Renal pelvis (tissue), 1 donor: ENCODE measurements at regions not wholly inside any gene's neighbourhood (a gene's known extent, or its start where the extent isn't known, plus 50 kb on each side); places are given as distances from the start of the nearest gene placed in this dataset.
A peak's percentile ranks its signal among the peaks of the same experiment; 100 is the strongest.

Experiments
- DNase-seq: peaks from one replicate; pipeline ENCODE4 v3.0.0-alpha.2; 2013

DNA sequence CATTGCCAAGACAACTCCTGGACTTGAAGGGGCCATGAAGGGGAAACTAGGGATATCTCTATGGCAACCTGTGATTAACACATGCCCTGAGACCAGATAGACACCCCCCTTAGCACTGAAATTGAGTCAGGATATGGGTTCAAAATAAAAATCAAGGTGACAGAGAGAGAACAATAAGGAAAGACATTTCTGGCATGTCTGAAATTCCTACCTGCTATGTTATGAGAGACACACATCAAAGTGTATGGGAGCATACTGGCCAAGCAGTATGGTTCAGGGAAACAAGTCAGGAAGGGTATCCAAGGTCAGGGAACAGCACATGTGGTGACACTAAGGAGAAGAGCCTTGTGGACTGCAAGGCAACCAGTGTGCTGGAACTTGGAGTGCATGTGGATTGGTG lies 388.7 kb downstream of the SHQ1 start:
- DNase-seq = no peak

DNA sequence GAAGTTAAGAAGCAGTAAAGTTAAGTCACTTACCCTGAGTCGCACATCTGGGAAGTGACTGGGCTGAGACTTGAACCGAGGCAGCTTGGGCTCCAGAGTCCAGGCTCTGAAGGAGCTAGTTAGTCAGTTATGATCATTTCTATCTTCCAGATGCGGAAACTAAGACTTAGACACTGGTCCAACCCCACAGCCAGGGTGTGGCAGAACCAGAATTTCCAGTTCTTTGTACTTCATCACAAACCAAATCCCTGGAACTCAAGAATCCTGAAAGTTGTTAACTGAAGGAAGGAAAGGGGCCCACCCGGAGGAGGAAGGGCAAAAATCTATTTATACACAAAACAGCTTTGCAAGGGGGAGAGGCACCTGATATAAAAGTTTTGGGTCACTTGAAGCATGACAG lies 389.9 kb downstream of the SHQ1 start:
- DNase-seq = no peak

DNA sequence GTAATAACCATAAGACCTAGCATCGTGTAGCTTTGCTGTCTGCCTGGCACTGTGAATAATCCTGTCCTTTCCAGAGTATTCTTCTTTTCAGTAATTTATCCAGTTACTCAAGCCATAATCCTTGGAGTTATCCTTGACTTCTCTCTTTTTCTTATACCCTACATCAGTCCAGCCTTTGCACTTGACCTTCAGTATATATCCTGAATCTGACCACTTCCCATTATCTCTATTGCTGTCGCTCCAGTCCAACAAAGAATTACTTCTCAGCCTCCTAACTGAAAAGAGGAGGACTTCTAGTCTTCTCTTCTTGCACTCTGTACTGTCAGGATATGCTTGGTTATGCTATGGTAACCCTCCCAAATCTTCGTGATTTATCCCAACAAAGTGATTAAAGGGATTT lies 393.8 kb downstream of the SHQ1 start:
- no peak for DNase-seq

DNA sequence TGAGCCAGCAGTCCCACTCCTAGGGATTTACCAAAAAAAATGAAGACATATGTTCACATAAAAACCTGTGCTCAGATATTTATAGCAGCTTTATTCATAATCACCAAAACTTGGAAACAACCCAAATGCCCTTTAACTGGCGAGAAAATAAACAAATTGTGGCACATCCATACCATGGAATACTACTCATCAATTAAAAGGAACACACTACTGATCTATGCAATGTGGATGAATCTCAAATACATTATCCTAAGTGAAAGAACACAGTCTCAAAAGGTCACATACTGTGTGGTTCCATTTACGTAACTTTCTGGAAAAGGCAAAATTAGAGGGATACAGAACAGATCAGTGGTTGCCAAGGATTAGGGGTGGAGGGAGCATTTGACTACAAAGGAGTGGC lies 394.5 kb downstream of the SHQ1 start:
- no peak for DNase-seq

DNA sequence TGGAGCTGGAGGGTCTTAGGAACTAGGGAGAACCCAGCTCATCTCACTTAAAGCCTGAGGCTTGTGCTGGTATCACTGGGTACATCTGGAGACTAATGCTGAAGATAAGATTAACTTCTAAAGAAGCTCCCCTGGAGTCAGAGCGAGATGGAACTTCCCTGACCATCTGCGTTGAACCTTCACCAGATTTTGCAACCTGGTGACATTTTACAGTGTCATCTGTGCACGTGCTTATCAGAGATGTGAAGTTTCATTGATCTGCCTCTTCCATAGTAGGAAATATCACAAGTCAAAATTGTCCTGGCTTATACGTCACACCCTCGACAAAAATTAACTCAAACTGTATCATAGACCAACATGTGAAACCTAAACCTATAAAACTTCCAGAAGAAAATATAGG lies 395.5 kb downstream of the SHQ1 start:
- DNase-seq = no peak

DNA sequence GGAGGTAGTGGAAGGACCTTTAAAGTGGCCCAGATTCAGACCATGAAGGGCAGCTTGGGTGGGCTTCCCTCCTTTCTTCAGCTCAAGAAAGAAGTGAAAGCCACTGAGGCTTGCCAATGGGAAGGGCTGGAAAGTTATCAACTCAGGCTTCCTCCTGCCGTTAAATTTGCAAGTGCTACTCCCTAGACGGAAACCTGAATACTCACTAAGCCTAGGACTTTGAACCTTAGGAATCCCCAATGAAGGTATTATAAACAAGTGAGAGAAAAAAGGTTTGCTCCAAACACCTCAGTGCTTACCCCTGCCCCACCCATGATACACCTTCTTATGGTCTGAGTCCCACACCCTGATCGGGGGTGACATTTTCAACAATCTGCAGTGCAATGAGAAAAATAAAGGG lies 396.4 kb downstream of the SHQ1 start:
- no peak for DNase-seq

DNA sequence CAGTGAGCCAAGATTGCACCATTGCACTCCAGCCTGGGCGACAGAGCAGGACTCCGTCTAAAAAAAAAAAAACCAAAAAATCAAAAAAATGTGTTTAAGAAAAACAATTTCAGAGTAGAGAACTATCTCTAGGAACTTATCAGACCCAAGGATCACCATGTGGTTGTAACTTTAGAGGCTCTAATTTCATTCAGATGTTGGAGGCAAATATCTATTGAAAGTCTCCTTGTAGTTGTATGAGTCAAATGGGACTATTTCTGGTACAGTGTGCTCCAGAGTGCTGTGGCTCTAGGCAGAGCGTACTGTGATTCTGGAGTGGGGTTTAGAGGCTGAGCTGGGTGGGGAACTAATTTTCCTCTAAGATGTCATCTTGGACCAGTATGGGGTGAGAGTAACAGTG lies 398.7 kb downstream of the SHQ1 start:
- DNase-seq = no peak

DNA sequence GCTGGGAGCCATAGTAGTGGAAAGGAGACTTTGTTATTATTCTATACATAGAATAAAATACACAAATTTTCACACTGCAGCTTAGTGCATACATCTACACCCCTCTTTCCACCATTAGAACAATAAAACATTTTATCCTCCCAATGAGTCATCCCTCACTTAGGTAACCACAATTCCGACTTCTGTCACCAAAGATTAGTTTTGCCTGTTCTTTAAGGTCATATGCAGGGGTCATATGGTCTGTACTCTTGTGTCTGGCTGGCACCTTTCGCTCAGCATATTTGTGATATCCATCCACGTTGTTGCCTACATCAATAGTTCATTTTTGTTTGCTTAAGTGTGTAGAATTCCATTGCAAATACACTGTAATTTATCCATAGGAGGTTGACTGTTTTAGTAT lies 399.4 kb downstream of the SHQ1 start:
- no peak for DNase-seq

DNA sequence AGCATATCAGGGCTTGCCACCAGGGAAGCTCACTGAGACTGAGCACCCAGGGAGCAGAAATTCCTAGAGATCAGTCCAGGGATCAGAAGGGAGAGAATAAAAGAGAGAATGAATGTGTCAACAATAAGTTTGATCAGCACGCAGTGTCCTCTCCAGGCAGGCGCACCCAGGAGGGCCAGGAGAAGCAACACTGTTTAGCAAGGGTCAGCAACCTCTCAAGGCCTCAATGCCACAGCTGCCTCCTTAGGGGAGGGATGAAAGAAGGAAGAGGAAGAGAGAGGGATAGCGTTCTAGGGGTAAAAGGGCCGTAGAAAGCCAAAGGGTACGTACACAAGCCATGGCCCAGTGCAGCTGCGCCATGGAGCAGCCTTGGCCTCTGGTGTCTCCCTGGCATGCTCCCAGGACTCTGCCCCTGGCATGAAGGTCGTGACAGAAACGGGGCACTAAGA lies 399.8 kb downstream of the SHQ1 start:
- no peak for DNase-seq

DNA sequence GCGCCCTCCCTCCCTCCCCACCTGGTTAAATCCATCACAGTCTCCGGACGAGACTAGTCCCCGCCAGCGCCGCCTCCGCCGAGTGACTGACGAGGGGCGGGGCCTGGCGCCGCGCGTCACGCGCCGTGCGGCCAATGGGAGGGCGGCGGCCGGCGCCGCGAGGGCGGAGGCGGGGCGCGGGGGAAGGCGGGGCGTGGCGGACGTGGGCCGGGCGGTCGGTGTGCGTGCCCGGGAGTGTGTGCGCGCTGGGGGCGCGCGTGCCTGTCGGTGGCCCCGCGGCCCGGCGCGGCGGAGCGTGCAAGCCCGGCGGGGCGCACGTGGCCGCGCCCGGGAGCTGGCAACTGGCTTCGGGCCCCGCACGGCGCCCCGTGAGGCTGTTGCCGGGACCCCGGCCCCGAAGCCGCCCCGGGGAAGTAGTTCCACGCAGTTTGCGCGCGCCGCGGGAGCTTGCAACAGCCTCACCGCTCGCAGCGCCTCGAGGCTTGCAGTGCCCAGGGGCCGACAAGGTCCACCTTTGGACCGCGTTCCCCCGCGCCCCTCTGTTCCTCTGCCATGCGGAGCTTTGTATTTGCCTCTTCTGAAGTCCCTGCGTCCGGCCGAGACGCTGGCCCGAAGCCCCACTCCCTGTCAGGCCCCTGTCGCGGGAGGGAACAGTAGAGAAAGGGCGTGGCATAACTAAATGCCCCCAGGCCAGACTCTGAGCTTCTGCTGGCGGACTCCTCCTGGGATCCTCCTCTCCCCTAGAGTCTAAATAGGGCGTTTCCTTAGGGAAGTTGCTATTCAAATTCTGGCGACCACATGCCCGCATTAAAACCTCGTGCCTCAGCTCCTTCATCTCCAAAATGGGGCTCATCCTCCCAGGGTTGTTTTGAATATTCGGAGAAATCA lies 400.9 kb downstream of the SHQ1 start:
- DNase-seq = peak; percentile 91

DNA sequence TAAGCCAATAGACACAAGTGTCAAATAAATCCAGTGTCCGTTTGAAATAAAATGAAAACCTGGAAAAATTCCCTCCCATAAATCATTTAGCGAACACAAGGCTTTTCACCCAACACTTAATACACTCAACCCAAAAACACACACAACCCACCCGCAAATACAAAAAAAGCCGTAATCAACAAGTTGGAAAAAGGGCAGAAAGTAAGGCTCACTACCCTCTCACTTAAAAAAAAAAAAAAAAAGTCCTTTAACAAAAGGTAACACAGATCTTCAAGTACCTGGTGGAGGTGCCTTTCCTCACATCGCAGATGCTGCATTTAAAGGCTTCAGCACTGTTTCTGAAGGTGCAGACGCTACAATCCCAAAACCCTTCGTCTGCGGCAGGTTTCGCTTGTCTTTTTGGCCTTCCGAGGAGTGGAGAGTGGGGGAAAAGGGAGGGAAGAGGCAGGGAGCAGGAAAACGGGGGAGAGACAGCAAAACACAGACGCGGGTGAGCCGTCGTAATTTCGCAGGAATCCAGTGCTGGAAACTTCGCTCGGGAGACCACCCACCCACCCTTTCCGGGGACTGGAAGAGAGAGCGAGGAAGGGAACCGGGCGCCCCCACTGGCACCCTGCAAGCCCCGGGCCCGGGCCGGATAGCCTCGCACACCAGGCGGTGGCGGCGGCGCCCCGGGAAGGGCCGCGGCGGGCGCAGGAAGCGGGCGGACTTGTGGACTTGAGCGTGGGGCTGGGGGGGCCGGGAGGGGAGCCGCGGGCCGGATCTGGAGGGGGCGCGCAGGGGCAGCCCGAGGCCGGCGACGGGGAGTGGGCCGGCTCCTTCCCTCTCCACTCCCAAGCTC lies 401.8 kb downstream of the SHQ1 start, which contains the start of gene RYBP:
Gene RYBP, minus strand, starts transcription at position 404 of the 841 bp plus-strand sequence.
- DNase-seq = peak; percentile 48

DNA sequence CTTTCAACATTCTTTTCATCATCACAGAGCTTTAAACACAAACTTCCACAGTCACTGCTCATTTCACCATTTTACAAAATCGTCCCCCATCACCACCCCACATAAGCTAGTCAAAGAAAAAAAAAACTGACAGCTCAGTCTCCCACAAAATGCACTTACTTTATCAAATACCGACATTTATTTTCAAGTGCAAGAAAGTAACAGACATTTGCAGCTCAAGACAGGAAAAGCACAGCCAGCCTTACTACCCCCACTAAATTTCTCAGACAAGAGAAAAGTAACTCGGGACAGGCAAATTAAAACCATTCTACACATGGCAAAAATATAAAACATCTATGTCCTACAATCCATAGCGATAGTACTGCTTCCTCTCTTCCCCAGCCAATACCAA lies 402.4 kb downstream of the SHQ1 start:
- no peak for DNase-seq

DNA sequence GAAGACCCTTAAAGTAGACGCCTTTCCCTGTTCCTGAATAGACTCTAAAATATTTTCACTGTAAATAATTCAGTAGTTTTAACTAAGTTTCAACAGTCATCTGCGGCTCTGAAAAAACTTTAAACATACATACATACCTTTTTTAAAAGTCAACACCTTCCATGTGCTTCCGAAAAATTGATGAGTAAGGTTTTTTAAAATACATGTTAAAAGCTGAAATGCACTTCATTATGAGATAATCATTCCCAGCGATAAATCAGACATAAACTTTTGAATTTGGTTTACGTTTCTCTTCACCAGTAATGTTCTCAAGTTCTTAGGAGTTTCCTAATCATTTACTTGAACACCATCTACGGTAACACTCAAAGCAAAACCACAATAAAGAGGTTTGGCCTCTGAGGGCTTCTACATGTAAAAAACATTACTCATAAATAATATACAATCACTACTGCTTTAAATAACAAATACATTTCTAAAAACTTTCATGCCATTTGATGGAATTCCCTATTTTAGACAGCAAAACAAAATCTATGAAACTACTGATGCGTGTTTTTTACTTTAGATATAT lies 403.5 kb downstream of the SHQ1 start:
- no peak for DNase-seq

DNA sequence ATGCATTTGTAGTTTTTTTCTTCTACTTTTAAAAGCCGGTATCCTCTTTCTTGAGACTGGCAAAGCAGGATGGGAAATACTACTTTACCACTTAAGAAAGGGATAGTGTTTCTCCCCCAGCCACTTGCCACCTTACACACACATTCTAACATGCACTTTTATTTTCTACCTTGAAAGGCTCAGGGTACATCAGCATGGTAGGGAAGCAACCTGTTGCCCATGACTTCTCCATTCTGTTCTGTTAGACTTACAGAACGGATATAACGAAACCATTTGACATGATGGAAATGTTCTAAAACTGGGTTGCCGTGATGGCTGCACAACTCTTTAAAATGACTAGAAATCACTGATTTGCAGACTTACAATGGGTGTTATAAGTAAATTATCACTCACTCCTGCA lies 405.5 kb downstream of the SHQ1 start:
- DNase-seq = no peak

DNA sequence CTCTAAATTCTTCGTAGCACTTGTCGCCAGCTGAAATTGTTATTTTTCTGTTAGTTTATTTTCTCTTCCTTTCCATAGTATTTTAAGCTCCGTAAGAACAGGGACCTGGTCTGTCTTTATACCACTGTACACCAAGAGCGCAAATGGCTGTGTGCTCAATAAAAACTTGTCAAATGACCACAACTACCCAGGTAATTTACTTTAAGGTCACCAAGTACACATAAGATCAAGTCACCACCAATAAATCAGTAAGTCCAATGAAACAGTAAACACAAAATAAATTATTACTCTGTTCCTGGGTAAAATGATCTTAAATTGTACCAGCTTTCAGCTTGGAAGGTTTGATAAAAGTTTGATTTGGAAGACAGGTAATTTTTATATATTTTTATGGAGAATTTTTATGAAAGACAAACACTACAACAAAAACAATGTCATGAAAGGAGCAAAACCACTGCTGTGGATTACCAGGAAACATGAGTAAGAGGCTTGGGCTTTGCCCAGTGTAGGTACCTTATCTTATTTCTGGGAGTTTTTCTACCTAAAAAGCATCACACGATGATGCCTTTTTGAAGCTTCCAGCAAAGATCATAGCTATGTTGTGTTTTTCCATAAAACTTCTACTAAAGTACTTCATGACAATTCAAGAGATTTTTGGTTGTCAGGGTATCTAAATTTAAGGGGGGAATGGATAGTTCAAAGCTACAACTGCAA lies 406.8 kb downstream of the SHQ1 start:
- DNase-seq = no peak

DNA sequence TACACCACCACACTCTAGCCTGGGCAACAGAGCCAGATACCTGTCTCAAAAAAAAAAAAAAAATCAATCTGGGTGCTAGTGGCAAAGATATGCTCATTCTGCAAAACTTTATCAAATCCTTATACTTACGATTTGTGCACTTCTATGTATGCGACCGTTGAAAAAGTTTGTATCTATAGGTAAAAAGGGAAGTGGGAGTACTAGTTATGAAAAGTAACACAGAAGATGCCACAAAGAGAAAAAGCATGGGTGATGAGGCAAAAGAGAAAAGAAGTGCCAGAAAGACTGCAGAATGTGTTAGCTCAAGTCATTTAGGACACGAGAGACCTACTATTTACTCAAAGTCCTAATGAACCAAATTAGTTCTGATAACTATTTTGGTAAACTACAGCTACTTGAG lies 407.8 kb downstream of the SHQ1 start:
- no peak for DNase-seq

DNA sequence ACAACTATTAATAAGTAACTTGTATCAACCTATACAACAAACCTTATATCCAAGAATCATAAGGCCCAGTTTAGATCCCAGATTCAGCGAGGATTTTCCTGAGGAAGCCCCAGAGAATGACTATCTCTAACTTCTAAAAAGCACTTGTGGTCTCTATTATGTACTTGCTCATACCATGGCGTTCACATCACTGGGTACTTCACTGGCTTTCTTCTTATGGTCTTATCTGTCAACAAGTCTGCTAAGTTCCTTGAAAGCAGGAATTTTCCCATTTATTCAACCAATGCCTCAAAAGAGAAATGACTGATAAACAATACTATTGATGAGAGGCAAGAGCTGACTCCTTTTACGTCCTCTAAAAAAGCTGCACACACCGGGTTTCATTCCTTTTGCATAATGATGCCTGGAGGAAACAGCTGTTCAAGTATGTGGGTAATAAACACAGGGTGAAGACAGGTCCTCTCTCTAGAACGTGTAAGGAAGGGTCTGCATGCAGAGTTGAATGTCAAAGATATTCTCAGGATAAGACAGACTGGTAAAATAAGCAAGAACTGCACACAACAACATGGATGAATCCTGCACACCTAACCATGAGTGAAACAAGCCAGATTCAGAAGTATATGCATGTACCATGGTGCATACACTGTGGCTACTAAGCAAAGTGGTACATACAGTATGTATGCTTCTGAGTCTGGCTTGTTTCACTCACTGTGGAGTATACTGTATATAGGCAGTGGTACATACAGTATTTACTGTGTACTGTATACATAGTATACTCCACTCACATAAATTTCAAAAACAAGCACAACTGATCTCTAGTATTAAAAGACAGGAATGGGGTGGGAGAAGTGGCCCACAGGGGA lies 408.7 kb downstream of the SHQ1 start:
- no peak for DNase-seq

DNA sequence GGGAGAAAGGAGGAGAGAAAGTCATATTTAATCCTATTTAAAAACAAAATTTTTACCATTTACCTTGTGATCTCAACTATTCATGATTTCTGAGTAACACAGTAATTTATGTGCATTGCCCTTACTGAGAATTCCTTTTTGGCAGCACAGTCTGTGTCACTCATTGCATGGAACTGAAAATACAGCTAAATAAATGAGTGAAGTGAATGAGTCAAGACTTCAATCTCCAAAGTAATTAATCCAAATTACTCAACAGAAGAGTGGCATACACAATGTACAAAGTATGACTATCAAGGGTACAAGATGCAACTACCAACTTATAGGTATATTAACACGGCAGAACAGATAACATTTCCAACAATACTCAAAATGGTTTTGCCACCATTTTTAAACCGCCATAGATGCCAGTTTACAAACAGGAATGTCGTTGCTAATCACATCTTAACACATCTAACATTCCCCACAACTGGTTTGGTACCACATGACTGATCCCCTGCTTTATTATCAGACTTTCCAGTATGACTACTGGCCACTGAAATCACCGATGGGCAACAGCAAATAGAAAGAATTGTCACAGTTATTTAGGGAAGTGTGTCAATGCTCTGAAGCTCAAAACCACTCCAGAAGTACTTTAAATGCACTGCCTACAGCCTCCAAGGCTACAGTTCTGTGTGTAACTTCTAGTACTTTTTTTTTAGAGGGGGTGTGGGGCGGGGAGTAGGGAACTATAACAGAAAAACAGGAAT lies 410.4 kb downstream of the SHQ1 start:
- no peak for DNase-seq

DNA sequence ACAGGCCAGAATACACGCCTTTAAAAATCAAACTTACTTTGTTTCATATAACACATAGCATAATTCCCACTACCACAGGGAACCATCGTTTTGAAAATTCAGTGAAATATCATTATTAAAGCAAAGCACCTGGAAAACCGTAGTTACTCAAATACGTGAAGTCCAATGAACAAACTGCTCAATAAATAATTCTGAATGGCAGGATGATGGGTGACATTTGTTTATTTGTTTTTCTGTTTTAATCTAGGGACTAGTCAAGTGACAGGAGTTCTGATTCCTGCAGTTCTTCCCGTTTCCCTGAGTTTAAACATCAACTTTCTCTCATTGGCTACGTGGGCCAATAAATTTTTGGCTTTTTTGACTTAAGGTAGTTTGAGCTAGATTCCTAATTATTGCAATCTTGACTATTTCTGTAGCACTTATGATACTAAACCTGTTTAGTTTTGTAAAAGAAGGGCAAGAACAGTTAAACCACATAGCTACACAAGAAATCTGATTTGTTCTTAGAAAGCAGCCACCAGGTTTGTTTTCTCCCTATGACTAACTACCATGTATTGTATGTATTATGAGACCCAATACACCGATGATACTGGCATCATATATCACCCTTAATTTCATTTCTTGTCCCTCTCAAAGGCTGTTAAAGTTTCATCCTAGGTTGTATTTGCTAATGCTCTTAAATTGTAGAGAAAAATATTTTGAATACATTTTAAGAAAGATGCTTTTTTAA lies 411.2 kb downstream of the SHQ1 start:
- DNase-seq = no peak

DNA sequence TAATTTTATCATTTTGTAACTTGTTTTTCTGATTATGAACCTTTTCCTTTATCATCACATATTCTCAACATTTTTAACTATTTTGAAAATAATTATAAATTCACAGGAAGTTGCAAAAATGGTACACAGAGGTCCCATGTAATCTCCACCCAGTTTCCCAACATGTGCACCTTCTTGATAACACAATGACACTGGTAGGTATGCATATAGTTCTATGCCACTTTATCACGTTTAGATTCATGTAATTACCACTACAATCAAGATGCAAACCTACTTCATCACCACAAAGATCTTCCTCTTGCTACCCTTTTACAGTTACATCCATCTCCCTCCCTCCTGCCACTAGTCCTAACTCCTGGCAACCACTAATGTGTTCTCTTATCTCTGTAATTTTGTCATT lies 413.9 kb downstream of the SHQ1 start:
- no peak for DNase-seq
